ENCODE measurements at regions not wholly inside any gene's neighbourhood (a gene's known extent, or its start where the extent isn't known, plus 50 kb on each side); places are given as distances from the start of the nearest gene placed in this dataset.

DNA sequence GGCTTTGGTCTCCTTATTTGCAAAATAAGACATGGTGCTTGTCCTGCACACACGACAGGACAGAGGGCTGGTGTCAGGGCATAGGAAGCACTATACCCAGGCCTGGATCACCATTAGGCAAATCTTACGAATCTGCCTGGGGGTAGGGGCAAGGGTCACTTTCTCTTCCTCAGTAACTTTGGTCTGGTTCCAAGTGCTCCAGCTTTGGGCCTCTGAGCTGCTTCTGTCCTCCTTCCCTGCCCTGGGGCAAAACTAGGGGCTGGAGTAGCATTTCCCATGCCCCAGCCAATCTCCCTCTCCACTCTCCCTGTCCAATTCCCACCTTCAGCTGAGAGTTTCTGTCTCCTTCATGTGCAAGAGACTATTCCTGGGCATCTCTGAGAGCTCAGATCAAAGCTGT is 123.7 kb upstream of the NECTIN1 start:
- DNase-seq (ENCODE audit: low spot score) (no peak), ATAC-seq (no peak)
- no peaks in the 10 kb centered on the region for H3K4me1 Mint-ChIP-seq (ENCODE audit: low read depth in 2 of 2)
- no peak overlapping the region for H3K27ac Mint-ChIP-seq
- no peaks in the 10 kb centered on the region for H3K9me3 Mint-ChIP-seq
- H3K36me3 Mint-ChIP-seq: no peaks in the 10 kb centered on the region
- peaks cover 11 to 15% of the 10 kb centered on the region in 2 donors for H3K27me3 Mint-ChIP-seq
- H3K4me3 Mint-ChIP-seq: no peak overlapping the region

DNA sequence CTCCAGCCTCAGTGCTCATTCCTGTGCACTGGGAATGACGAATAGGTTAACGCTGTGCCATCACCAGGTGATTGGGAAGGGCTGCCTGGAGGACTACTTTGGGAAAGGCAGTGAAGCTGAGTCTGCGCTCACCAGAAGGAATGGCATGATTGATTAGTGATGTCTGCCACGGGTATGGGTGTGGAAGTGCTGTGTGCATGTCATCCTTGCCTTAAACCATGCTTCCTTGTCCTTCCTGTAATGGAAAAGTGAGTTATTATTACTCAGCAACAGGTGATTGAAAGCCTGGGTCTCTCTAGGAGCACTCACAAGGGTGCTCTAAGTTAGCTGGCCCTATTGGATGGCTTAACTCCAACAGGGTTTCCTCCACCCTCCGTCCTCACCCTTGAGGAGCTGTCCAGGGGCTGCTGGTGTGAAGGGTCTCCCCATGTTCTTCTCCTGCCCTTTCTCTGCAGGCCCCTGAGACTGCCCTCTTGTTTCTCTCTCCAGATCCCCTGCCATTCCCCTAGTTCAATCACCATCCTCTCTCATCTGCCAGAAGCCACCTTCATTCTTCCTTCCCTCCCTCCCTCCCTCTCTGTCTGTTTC is 121.9 kb upstream of the NECTIN1 start:
- DNase-seq (ENCODE audit: low spot score) (no peak), ATAC-seq (no peak)
- no peak overlapping the region for H3K4me3 Mint-ChIP-seq
- H3K9me3 Mint-ChIP-seq: no peaks in the 10 kb centered on the region
- H3K27me3 Mint-ChIP-seq: peaks cover 5 to 12% of the 10 kb centered on the region in 2 donors
- H3K36me3 Mint-ChIP-seq: no peaks in the 10 kb centered on the region
- no peak overlapping the region for H3K27ac Mint-ChIP-seq
- H3K4me1 Mint-ChIP-seq (ENCODE audit: low read depth in 2 of 2): no peaks in the 10 kb centered on the region

DNA sequence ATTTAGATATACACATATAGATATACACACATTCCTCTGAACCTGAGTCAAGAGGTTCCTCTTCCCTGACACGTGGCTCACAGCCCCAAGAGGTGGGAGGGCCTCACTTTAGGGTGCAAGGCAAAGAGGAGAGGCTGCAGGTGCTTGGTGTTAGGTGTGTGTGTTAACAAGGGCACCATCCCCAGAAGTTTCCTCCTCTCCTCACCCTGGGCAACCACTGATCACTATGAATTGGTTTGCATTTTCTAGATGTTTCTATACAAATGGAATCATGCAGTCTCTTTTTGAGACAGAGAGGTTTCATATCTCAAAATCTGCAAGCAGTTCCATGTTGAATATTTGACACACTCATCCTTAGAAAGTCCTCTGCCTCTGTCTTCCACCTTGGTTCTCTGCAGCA is 120.9 kb upstream of the NECTIN1 start:
- ATAC-seq (no peak), DNase-seq (ENCODE audit: low spot score) (no peak)
- H3K9me3 Mint-ChIP-seq: no peaks in the 10 kb centered on the region
- H3K4me1 Mint-ChIP-seq (ENCODE audit: low read depth in 2 of 2): no peaks in the 10 kb centered on the region
- peaks cover 5 to 12% of the 10 kb centered on the region in 2 donors for H3K27me3 Mint-ChIP-seq
- no peak overlapping the region for H3K4me3 Mint-ChIP-seq
- no peaks in the 10 kb centered on the region for H3K36me3 Mint-ChIP-seq
- H3K27ac Mint-ChIP-seq: no peak overlapping the region

DNA sequence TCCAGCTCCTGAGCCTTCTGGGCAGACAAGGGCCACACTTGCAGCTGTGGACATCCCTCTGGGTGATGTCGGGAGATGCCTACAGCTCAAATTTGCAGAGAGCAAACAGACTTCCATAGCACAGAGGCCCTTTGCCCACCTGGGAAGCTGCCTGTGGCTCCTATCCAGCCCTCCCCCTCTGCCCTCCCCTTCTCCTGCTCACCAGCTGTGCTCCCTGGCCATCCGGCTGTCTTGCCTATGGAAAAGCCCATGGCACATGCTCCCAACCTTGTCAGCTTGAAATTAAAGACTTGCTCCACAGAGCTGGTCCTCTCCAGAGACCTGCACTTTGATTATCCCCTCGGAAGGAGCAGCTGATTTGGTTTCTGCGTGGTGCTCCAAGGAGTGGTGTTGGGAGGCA is 118.9 kb upstream of the NECTIN1 start:
- Mint-ChIP-seq H3K9me3 (no peaks in the 10 kb centered on the region), H3K4me3 (no peak overlapping the region), H3K4me1 (ENCODE audit: low read depth in 2 of 2) (no peaks in the 10 kb centered on the region), H3K27me3 (peaks cover 0 to 12% of the 10 kb centered on the region in 2 donors), H3K36me3 (no peaks in the 10 kb centered on the region), H3K27ac (no peak overlapping the region)
- DNase-seq (ENCODE audit: low spot score) (no peak), ATAC-seq (no peak)

DNA sequence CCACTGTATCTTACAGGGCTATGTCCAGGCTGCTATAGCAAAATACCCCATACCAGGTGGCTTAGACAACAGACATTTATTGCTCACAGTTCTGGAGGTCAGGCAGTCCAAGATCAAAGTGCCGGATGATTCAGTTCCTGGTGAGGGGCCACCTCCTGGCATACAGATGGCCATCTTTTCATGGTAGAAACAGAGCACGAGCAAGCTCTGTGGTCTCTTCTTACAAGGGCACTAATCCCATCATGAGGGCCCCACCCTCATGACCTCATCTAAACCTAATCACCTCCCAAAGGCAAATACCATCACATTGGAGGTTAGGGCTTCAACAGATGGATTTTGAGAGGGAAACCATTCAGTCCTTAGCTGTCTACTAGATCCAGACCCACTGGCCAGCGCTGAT is 117.4 kb upstream of the NECTIN1 start:
- Mint-ChIP-seq H3K27me3 (peaks cover 6 to 10% of the 10 kb centered on the region in 2 donors), H3K9me3 (no peaks in the 10 kb centered on the region), H3K4me1 (ENCODE audit: low read depth in 2 of 2) (no peaks in the 10 kb centered on the region), H3K27ac (no peak overlapping the region), H3K36me3 (no peaks in the 10 kb centered on the region), H3K4me3 (no peak overlapping the region)
- DNase-seq (ENCODE audit: low spot score) (no peak), ATAC-seq (no peak)

DNA sequence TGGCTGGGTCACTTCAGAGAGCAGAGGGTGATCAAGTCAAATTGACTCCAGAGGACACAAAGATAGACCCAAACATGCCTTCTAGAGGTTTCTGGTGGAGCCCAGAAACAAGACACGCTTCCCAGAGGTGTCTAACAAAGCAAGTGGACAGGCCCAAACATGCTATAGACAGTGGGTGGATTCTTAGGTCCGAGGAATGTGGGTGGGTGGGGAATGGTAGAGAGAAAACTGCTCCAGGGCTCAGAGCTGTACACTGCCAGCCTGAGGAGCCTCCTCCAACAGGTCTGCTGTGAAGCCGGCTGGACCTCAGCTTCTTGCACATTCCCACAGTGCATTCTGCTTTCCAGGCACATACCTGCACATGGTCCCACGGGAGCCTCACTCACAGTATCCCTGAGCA is 116.8 kb upstream of the NECTIN1 start:
- no peaks in the 10 kb centered on the region for H3K36me3 Mint-ChIP-seq
- peaks cover 6% of the 10 kb centered on the region in 2 donors for H3K27me3 Mint-ChIP-seq
- no peaks in the 10 kb centered on the region for H3K4me1 Mint-ChIP-seq (ENCODE audit: low read depth in 2 of 2)
- ATAC-seq (no peak), DNase-seq (ENCODE audit: low spot score) (no peak)
- H3K9me3 Mint-ChIP-seq: no peaks in the 10 kb centered on the region
- no peak overlapping the region for H3K27ac Mint-ChIP-seq
- H3K4me3 Mint-ChIP-seq: no peak overlapping the region

DNA sequence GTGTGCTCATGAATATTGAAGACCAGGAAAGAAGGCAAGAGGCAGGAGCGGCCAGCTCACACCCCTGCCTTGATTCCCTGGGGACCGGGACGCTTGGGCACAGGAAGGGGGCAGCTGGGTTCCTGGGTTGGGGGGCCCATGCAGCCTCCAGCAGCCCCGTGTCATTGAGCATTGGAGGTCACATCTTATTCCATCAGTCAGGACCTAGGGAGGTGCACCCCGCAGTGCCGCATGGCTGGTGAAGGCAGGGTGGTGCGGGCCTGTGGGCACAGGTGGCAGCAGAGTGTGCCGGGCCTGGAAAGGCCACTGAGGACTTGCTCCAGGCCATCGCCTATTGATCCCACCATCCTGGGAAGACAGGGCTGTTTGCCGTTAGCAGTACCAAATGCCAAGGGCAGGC is 116.3 kb upstream of the NECTIN1 start:
- Mint-ChIP-seq H3K4me3 (no peak overlapping the region), H3K27me3 (peaks cover 5 to 7% of the 10 kb centered on the region in 2 donors), H3K4me1 (ENCODE audit: low read depth in 2 of 2) (no peaks in the 10 kb centered on the region), H3K27ac (no peak overlapping the region), H3K36me3 (no peaks in the 10 kb centered on the region), H3K9me3 (no peaks in the 10 kb centered on the region)
- DNase-seq (ENCODE audit: low spot score) (no peak), ATAC-seq (no peak)

DNA sequence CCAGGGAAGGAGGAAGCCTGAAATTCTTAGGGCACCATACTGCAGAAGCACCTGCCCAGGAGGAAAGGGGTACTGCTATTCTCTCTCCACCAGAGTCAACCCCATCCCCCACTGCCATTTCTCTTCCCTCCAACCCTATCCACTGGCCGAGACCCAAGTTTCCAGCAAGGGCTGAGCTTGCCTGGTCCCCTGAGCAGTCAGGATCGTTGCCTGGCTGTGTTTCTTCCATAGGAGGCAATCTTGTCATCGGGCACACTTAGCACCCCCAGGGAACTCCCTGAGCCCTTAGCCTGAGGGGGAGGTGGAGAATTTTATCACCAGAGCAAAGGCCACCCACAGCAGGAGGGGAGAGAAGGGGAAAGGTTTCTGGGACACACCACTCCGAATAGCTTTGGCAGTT is 115.8 kb upstream of the NECTIN1 start:
- Mint-ChIP-seq H3K4me1 (ENCODE audit: low read depth in 2 of 2) (no peaks in the 10 kb centered on the region), H3K9me3 (no peaks in the 10 kb centered on the region), H3K36me3 (no peaks in the 10 kb centered on the region), H3K4me3 (no peak overlapping the region), H3K27ac (no peak overlapping the region), H3K27me3 (peaks cover 6 to 12% of the 10 kb centered on the region in 2 donors)
- ATAC-seq (no peak), DNase-seq (ENCODE audit: low spot score) (no peak)

DNA sequence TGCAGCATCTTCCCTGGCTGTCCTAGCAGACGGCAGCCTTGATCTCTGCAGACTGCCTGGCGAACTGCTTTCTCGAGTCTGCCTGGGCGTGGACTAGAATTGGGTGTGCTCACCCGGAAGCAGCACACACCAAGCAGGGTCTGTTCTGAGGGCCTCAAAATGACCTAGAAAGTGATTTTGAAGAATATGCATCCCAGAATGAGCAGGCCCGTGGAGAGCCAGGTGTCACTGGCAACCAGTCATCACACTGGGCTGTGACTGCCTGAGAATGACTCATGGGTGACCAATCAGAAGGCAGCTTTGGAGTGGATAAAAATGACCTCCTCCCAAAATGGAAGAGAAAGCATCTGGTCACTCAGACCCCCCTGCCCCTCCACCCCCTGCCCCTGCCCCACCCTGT is 114.9 kb upstream of the NECTIN1 start:
- no peaks in the 10 kb centered on the region for H3K4me1 Mint-ChIP-seq (ENCODE audit: low read depth in 2 of 2)
- H3K4me3 Mint-ChIP-seq: no peak overlapping the region
- H3K9me3 Mint-ChIP-seq: no peaks in the 10 kb centered on the region
- DNase-seq (ENCODE audit: low spot score) (no peak), ATAC-seq (no peak)
- no peaks in the 10 kb centered on the region for H3K36me3 Mint-ChIP-seq
- H3K27me3 Mint-ChIP-seq: peaks cover 11 to 21% of the 10 kb centered on the region in 2 donors
- H3K27ac Mint-ChIP-seq: no peak overlapping the region

DNA sequence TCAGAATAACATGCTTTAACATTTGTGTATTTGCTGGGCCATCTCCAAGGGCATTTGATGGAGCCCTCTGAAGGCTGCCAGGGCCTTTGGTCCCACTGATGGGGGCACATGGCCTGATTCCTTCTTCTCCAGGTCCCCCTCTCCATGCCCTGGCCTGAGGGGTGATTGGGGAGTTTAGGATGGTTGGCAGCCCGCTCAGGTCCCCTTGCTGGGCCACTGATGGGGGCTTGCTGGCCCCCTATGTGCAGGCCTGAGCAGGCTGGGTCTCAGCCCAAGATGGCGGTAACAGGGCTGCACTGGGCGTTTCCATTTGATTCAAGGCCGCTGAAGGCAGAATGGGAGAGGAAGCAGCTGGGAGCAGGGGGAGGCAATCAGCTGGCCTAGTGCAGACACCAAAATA is 113.7 kb upstream of the NECTIN1 start:
- Mint-ChIP-seq H3K27ac (no peak overlapping the region), H3K27me3 (peaks cover 21 to 31% of the 10 kb centered on the region in 2 donors), H3K9me3 (no peaks in the 10 kb centered on the region), H3K4me1 (ENCODE audit: low read depth in 2 of 2) (no peaks in the 10 kb centered on the region), H3K36me3 (no peaks in the 10 kb centered on the region), H3K4me3 (no peak overlapping the region)
- ATAC-seq: no peak
- DNase-seq (ENCODE audit: low spot score): no peak

DNA sequence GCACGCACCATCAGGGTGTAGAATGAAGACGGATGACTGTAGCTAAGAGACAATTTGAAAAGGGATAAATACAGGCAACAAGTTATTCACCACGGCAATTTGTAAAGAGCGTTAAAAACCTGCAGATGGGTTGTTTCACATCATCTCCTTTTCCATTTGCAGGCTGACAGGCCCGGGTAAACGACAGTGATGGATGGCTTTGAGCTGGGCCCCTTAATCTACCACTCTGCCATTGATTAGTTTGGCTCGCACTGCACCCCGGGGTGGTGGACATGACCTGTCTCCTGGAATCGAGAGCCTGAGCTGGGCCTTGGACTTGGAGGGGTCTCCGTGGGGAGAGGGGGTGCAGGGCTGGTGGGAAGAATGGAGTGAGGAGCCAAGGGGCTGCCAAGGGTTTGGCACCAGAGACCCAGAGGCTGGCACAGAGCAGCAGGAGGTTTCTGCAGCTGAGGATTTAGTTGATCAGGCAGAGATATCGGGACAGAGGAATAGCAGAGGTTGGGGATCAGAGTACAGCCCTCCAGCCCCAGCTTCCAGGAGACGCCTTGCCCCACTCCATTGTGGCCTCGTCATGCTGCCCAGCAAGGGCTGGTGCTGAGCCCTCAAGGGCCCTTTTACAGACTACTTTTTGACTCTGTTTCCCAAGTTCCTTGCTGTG is 110.6 kb upstream of the NECTIN1 start:
- no peak overlapping the region for H3K27ac Mint-ChIP-seq
- DNase-seq (ENCODE audit: low spot score) (no peak), ATAC-seq (no peak)
- H3K27me3 Mint-ChIP-seq: peaks cover 37 to 48% of the 10 kb centered on the region in 2 donors
- H3K9me3 Mint-ChIP-seq: no peaks in the 10 kb centered on the region
- no peaks in the 10 kb centered on the region for H3K36me3 Mint-ChIP-seq
- H3K4me3 Mint-ChIP-seq: no peak overlapping the region
- H3K4me1 Mint-ChIP-seq (ENCODE audit: low read depth in 2 of 2): no peaks in the 10 kb centered on the region

DNA sequence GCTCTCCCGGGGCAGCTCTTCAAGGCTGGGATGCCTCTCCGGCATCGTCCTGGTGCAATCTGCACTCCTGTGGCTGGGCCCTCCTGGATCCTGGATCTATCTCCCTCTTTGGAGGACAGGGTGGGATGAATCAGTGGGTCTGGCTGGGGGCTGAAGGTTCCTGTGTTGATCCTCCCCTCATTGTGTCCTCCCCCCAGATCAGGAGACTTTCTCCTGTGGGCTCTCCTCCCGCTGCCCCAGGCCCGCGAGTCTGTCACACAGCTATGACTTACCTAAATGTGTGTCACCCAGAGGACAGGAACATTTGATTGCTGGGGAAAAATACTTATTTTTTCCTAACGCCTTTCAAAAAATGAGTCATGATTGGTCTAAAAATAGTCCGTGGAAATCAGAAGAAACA is 106.8 kb upstream of the NECTIN1 start:
- DNase-seq (ENCODE audit: low spot score) (no peak), ATAC-seq (no peak)
- no peak overlapping the region for H3K27ac Mint-ChIP-seq
- no peaks in the 10 kb centered on the region for H3K36me3 Mint-ChIP-seq
- no peaks in the 10 kb centered on the region for H3K9me3 Mint-ChIP-seq
- H3K27me3 Mint-ChIP-seq: peaks cover 51 to 71% of the 10 kb centered on the region in 2 donors
- no peaks in the 10 kb centered on the region for H3K4me1 Mint-ChIP-seq (ENCODE audit: low read depth in 2 of 2)
- H3K4me3 Mint-ChIP-seq: no peak overlapping the region

DNA sequence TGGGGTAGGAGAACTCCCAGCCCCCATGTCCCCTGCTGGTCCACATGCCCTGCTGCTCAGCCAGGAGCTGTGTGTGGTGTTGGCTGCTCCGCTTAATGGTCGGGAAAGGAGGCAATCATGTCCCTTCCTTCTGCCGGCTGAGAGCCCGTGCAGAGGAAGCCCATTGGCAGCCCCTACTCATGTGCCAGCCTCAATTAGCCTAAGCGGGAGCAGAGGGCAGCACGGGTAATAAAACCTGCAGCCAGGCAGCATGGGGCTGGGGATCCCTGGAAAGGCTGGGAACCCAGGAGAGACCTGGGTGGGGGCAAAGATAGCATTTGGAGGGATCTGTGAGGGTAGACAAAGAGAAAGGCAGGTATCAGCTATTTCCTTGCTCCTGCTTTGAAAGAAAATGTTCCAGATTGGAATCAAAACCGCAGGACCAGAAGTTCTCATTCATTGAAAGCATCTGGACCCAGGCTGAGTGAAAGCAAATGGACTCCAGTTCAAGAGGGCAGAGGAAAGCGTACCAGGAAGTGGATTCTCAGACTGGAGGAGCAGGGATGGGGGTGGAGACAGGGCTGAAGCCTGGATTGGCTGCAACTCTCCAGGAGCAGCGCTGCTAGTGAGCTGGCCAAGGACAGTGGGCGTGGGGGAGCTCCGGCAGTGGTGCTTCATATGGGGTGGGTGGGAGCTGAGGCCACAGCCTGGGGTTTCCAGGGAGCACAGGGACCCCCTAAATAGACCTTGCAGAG is 103.4 kb upstream of the NECTIN1 start:
- Mint-ChIP-seq H3K9me3 (no peaks in the 10 kb centered on the region), H3K36me3 (no peaks in the 10 kb centered on the region), H3K4me3 (no peak overlapping the region), H3K27me3 (peaks cover 48 to 68% of the 10 kb centered on the region in 2 donors), H3K4me1 (ENCODE audit: low read depth in 2 of 2) (no peaks in the 10 kb centered on the region), H3K27ac (no peak overlapping the region)
- ATAC-seq: no peak
- DNase-seq (ENCODE audit: low spot score): no peak

DNA sequence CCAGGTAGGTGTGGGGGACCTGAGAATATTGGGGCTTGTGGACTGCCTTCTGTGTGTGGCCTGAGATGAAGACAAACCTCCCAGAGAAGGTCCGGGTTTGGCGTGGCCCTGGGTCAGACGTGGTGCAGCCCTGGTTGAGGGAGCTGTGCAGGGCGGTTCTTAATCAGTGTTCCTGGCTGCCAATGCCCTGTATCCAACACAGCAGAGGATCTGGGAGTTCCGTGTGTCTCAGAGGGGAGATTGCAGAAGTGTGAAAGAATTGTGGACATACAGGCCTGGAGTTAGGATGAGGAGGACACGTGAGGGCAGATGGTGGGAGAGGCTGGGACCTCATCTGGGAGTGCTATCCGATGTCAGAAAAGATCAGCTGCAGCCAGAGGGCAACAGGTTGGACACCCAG is 102.0 kb upstream of the NECTIN1 start:
- ATAC-seq (no peak), DNase-seq (ENCODE audit: low spot score) (no peak)
- Mint-ChIP-seq H3K36me3 (no peaks in the 10 kb centered on the region), H3K27me3 (peaks cover 46 to 64% of the 10 kb centered on the region in 2 donors), H3K27ac (no peak overlapping the region), H3K4me1 (ENCODE audit: low read depth in 2 of 2) (no peaks in the 10 kb centered on the region), H3K4me3 (no peak overlapping the region), H3K9me3 (no peaks in the 10 kb centered on the region)

Data from natural killer cell treated with Interleukin-12 subunit alpha and Interleukin-12 subunit beta and Interleukin-15 and Interleukin-18, amount 100 ng/mL, for 72 hours (primary cell).